ENCODE measurements at regions not wholly inside any gene's neighbourhood (a gene's known extent, or its start where the extent isn't known, plus 50 kb on each side); places are given as distances from the start of the nearest gene placed in this dataset.

DNA sequence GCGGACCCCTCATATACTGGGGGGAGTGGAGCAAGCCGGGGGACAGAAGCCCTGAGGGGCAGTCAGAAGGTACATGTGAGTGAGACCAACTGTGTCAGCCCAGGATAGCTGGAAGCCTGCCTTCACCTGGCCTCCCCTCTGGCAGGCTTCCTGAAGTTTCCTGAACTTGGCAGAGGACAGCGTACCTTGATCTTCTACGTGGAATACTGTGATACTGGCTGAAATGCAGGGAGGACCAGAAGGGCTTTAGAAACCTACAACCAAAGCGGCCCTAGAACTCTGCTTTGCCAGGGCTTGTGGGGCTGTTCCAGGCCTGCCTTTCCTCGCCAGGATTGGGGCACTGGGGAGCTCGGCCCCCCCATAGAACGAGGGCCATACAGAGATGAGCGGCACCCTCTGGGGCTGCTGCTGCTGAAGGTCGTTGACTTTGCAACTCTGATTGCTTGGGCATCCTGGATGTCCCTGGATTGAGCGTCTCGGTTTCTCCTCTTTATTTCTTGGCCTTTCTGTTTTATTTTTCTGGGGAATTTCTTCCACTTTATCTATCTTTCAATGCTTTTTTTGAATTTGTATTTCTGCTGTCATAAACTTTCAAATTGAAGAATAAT, 66.5 kb downstream of the SLC25A47 start:
- no peak overlapping the region for H3K27ac ChIP-seq (ENCODE audit: insufficient read depth, low read length, poor library complexity, severe bottlenecking)
- H3K4me3 ChIP-seq (ENCODE audit: insufficient read depth, low read depth, low read length, poor library complexity, severe bottlenecking) = no peak overlapping the region
- no peak for DNase-seq
- no peaks in the 10 kb centered on the region for H3K4me1 ChIP-seq (ENCODE audit: control insufficient read depth, insufficient read depth, low read length, poor library complexity, severe bottlenecking)
- no peaks in the 10 kb centered on the region for H3K27me3 ChIP-seq (replicated peaks; ENCODE audit: control insufficient read depth, insufficient read depth, low read length, poor library complexity, severe bottlenecking)
- H3K36me3 ChIP-seq (ENCODE audit: control insufficient read depth, insufficient read depth, low read length) = no peaks in the 10 kb centered on the region
- H3K9me3 ChIP-seq (ENCODE audit: control insufficient read depth, low read length) = no peaks in the 10 kb centered on the region

DNA sequence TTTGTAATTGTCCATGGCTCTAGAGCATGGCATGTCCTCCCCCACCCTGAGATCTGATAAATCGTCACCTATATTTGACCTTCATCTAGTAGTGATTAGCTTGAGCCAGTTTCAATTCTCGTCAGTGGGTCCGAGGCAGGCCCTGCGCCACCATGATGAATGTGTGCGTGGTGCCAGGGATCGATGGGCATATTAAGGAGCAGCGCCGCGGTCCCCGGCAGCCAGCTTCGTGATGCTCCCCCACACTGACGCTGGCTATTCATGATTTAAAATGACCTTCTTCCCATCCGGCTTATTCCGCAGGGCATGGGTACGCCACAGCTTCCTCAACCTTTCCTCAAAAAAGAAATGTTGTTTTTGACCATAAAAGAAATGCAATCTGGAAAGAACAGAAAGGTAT, 68.0 kb downstream of the SLC25A47 start:
- no peaks in the 10 kb centered on the region for H3K36me3 ChIP-seq (ENCODE audit: control insufficient read depth, insufficient read depth, low read length)
- H3K27me3 ChIP-seq (replicated peaks; ENCODE audit: control insufficient read depth, insufficient read depth, low read length, poor library complexity, severe bottlenecking) = no peaks in the 10 kb centered on the region
- H3K27ac ChIP-seq (ENCODE audit: insufficient read depth, low read length, poor library complexity, severe bottlenecking) = no peak overlapping the region
- no peak overlapping the region for H3K4me3 ChIP-seq (ENCODE audit: insufficient read depth, low read depth, low read length, poor library complexity, severe bottlenecking)
- no peak for DNase-seq
- no peaks in the 10 kb centered on the region for H3K4me1 ChIP-seq (ENCODE audit: control insufficient read depth, insufficient read depth, low read length, poor library complexity, severe bottlenecking)
- no peaks in the 10 kb centered on the region for H3K9me3 ChIP-seq (ENCODE audit: control insufficient read depth, low read length)

GRCh38 chr14:100391724-100392123, 68.6 kb downstream of the SLC25A47 start:
- Histone ChIP-seq H3K27ac (ENCODE audit: insufficient read depth, low read length, poor library complexity, severe bottlenecking) (no peak overlapping the region), H3K4me3 (ENCODE audit: insufficient read depth, low read depth, low read length, poor library complexity, severe bottlenecking) (no peak overlapping the region), H3K36me3 (ENCODE audit: control insufficient read depth, insufficient read depth, low read length) (no peaks in the 10 kb centered on the region), H3K4me1 (ENCODE audit: control insufficient read depth, insufficient read depth, low read length, poor library complexity, severe bottlenecking) (no peaks in the 10 kb centered on the region), H3K27me3 (replicated peaks; ENCODE audit: control insufficient read depth, insufficient read depth, low read length, poor library complexity, severe bottlenecking) (no peaks in the 10 kb centered on the region), H3K9me3 (ENCODE audit: control insufficient read depth, low read length) (no peaks in the 10 kb centered on the region)
- DNase-seq = no peak

DNA sequence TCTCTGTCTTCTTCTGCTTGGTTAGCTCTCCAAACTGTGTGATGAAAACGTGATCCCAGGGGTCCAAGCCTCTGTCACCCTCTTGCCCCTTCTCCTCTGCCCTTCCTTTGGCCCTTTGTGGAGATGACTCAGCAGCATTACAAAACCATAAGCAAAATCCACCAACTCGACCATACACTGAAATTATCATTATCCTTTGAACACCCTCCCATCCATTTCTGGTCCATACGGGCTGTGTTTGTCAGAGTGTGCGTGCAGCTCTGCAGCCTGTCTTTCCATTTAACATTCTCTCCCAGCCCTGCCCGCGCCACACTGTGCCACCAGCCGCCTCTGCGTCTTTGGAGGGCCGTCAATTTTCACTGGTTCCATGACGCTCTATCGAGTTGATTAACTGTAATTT, 69.2 kb downstream of the SLC25A47 start:
- no peak overlapping the region for H3K27ac ChIP-seq (ENCODE audit: insufficient read depth, low read length, poor library complexity, severe bottlenecking)
- H3K9me3 ChIP-seq (ENCODE audit: control insufficient read depth, low read length) = no peaks in the 10 kb centered on the region
- H3K36me3 ChIP-seq (ENCODE audit: control insufficient read depth, insufficient read depth, low read length) = no peaks in the 10 kb centered on the region
- no peak for DNase-seq
- H3K27me3 ChIP-seq (replicated peaks; ENCODE audit: control insufficient read depth, insufficient read depth, low read length, poor library complexity, severe bottlenecking) = no peaks in the 10 kb centered on the region
- H3K4me3 ChIP-seq (ENCODE audit: insufficient read depth, low read depth, low read length, poor library complexity, severe bottlenecking) = no peak overlapping the region
- no peaks in the 10 kb centered on the region for H3K4me1 ChIP-seq (ENCODE audit: control insufficient read depth, insufficient read depth, low read length, poor library complexity, severe bottlenecking)

DNA sequence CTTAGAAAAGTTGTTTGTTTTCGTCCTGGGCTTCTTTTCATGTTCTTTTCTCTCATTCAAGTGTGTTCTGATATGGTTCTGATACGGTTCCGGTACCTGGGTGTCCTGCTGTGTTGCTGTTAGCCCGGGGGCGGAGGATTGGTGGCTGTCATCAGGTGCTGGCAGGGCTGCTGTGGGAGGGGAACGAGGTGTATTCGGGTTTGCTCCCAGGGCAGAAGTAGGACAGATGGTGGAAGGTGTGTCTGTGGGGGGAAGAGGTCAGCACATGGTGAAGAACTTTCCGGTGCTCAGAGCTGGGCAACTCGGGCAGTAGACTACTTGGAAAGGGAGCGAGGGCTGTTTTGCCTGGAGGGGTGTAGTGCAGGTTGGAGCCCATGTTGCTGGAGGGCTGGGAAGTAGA, 70.2 kb downstream of the SLC25A47 start:
- Histone ChIP-seq H3K4me1 (ENCODE audit: control insufficient read depth, insufficient read depth, low read length, poor library complexity, severe bottlenecking) (no peaks in the 10 kb centered on the region), H3K4me3 (ENCODE audit: insufficient read depth, low read depth, low read length, poor library complexity, severe bottlenecking) (no peak overlapping the region), H3K27me3 (replicated peaks; ENCODE audit: control insufficient read depth, insufficient read depth, low read length, poor library complexity, severe bottlenecking) (no peaks in the 10 kb centered on the region), H3K36me3 (ENCODE audit: control insufficient read depth, insufficient read depth, low read length) (no peaks in the 10 kb centered on the region), H3K9me3 (ENCODE audit: control insufficient read depth, low read length) (no peaks in the 10 kb centered on the region), H3K27ac (ENCODE audit: insufficient read depth, low read length, poor library complexity, severe bottlenecking) (no peak overlapping the region)
- no peak for DNase-seq

DNA sequence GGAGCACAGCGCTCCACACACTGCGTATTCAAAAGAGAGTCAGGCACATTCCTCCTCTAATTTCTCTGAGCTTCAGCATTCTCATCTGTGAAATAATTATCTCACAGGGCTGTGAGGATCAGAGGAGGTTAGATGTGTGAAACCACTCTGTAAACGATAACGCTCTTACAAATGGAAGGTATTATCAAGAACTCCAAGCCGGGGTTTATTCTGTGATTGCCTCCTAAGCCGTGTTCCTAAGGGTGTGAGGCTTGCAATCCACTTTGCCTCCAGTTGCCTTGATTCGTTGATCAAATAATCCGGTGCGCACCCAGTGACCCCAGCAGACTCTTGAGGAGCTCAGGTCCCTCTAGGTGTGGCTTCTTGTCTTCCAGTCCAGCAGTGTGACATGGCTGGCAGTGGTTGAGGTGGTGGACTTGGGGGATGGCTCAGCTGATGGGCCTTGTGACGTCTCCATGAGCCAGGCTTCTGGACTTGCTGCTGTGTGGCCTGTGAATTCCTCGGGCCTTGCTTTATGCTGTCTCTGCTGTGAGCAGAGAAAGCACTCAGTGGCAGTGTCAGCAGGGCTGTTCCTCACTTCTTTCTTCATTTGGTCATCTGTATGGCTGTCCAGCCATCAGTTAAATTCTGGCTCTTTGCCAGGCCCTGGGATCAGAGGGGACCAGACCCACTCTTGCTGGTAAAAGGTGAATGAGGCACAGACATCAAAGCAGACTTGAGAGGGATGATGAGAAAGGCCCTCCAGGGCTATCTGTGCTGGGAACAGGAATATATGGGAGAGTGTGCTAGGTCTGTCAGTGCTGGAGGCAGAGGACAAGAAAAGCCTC, 71.0 kb downstream of the SLC25A47 start:
- no peak overlapping the region for H3K27ac ChIP-seq (ENCODE audit: insufficient read depth, low read length, poor library complexity, severe bottlenecking)
- H3K9me3 ChIP-seq (ENCODE audit: control insufficient read depth, low read length) = no peaks in the 10 kb centered on the region
- H3K27me3 ChIP-seq (replicated peaks; ENCODE audit: control insufficient read depth, insufficient read depth, low read length, poor library complexity, severe bottlenecking) = no peaks in the 10 kb centered on the region
- no peak overlapping the region for H3K4me3 ChIP-seq (ENCODE audit: insufficient read depth, low read depth, low read length, poor library complexity, severe bottlenecking)
- DNase-seq = no peak
- no peaks in the 10 kb centered on the region for H3K36me3 ChIP-seq (ENCODE audit: control insufficient read depth, insufficient read depth, low read length)
- no peaks in the 10 kb centered on the region for H3K4me1 ChIP-seq (ENCODE audit: control insufficient read depth, insufficient read depth, low read length, poor library complexity, severe bottlenecking)

DNA sequence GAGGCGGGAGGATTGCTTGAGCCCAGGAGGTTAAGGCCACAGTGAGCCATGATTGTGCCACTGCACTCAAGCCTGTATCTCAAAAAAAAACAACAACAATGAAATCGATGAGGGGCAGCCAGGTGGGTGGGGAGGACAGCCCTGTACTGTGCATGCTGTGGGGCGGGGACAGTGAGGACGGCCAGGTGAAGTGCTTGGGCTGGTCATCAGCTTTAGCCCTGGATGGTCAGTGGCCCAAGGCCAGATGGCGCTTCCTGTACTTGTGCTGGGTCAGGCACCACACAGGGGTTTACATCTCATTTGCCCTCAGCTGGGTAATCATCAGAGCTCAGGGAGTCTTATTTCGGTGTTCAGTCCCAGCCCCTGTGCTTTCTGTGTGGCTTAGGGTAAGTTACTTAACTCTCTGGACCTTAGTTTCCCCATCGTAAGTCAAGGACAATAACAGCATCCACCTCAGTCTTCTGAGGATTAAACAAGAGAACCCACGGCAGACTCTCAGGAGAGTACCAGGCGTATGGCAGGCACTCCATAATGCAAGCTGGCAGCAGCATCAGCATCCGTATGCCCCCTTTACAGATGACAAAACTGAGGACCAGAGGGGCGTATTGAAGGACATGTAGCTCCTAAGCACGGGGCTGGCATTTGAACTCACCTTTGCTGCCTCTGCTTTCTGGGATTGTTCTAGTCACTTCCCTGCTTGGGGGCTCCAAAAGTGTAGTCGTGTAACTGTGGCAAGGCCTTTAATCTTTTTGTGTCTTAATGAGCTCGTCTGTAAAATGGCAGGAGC, 71.9 kb downstream of the SLC25A47 start:
- no peak overlapping the region for H3K4me3 ChIP-seq (ENCODE audit: insufficient read depth, low read depth, low read length, poor library complexity, severe bottlenecking)
- no peak overlapping the region for H3K27ac ChIP-seq (ENCODE audit: insufficient read depth, low read length, poor library complexity, severe bottlenecking)
- no peaks in the 10 kb centered on the region for H3K27me3 ChIP-seq (replicated peaks; ENCODE audit: control insufficient read depth, insufficient read depth, low read length, poor library complexity, severe bottlenecking)
- DNase-seq = no peak
- no peaks in the 10 kb centered on the region for H3K4me1 ChIP-seq (ENCODE audit: control insufficient read depth, insufficient read depth, low read length, poor library complexity, severe bottlenecking)
- no peaks in the 10 kb centered on the region for H3K36me3 ChIP-seq (ENCODE audit: control insufficient read depth, insufficient read depth, low read length)
- no peaks in the 10 kb centered on the region for H3K9me3 ChIP-seq (ENCODE audit: control insufficient read depth, low read length)

- Histone ChIP-seq H3K27me3 (replicated peaks; ENCODE audit: control insufficient read depth, insufficient read depth, low read length, poor library complexity, severe bottlenecking) (no peaks in the 10 kb centered on the region), H3K36me3 (ENCODE audit: control insufficient read depth, insufficient read depth, low read length) (no peaks in the 10 kb centered on the region), H3K27ac (ENCODE audit: insufficient read depth, low read length, poor library complexity, severe bottlenecking) (no peak overlapping the region), H3K4me3 (ENCODE audit: insufficient read depth, low read depth, low read length, poor library complexity, severe bottlenecking) (no peak overlapping the region), H3K9me3 (ENCODE audit: control insufficient read depth, low read length) (no peaks in the 10 kb centered on the region), H3K4me1 (ENCODE audit: control insufficient read depth, insufficient read depth, low read length, poor library complexity, severe bottlenecking) (no peaks in the 10 kb centered on the region)
- no peak for DNase-seq
Measured at GRCh38 chr14:100396266-100396795, 73.2 kb downstream of the SLC25A47 start.

DNA sequence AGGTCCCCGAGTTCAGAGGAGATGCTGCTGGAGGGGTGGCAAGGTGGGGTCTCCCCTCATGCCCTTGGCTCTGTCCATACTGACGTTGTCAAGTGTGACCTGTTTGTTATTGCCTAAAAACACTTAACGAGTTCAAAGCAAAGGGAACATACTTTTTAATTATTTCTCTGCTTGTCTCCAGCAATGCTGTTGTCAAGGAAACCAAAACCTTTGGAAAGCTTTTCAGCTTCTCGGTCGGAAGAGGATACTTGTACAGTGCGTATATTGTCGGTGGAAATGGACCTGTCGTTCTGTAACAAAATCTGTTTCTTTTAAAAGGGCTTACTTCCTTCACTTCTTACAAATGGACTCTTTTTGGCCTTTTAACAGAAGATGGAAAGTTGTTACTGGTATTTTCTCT, 73.9 kb downstream of the SLC25A47 start:
- H3K27me3 ChIP-seq (replicated peaks; ENCODE audit: control insufficient read depth, insufficient read depth, low read length, poor library complexity, severe bottlenecking) = no peaks in the 10 kb centered on the region
- no peak for DNase-seq
- H3K9me3 ChIP-seq (ENCODE audit: control insufficient read depth, low read length) = no peaks in the 10 kb centered on the region
- H3K4me3 ChIP-seq (ENCODE audit: insufficient read depth, low read depth, low read length, poor library complexity, severe bottlenecking) = no peak overlapping the region
- no peak overlapping the region for H3K27ac ChIP-seq (ENCODE audit: insufficient read depth, low read length, poor library complexity, severe bottlenecking)
- H3K4me1 ChIP-seq (ENCODE audit: control insufficient read depth, insufficient read depth, low read length, poor library complexity, severe bottlenecking) = no peaks in the 10 kb centered on the region
- no peaks in the 10 kb centered on the region for H3K36me3 ChIP-seq (ENCODE audit: control insufficient read depth, insufficient read depth, low read length)

- H3K27me3 ChIP-seq (replicated peaks; ENCODE audit: control insufficient read depth, insufficient read depth, low read length, poor library complexity, severe bottlenecking) = no peaks in the 10 kb centered on the region
- no peak overlapping the region for H3K27ac ChIP-seq (ENCODE audit: insufficient read depth, low read length, poor library complexity, severe bottlenecking)
- no peaks in the 10 kb centered on the region for H3K4me1 ChIP-seq (ENCODE audit: control insufficient read depth, insufficient read depth, low read length, poor library complexity, severe bottlenecking)
- H3K9me3 ChIP-seq (ENCODE audit: control insufficient read depth, low read length) = no peaks in the 10 kb centered on the region
- no peaks in the 10 kb centered on the region for H3K36me3 ChIP-seq (ENCODE audit: control insufficient read depth, insufficient read depth, low read length)
- no peak overlapping the region for H3K4me3 ChIP-seq (ENCODE audit: insufficient read depth, low read depth, low read length, poor library complexity, severe bottlenecking)
- no peak for DNase-seq
Measured at GRCh38 chr14:100398044-100398443, 74.9 kb downstream of the SLC25A47 start.
